ENCODE measurements at regions not wholly inside any gene's neighbourhood (a gene's known extent, or its start where the extent isn't known, plus 50 kb on each side); places are given as distances from the start of the nearest gene placed in this dataset.

GRCh38 chr12:60279221-60279620, 683.4 kb downstream of the SLC16A7 start:
- Histone ChIP-seq H3K9me3 (ENCODE audit: control insufficient read depth, insufficient read depth, low read depth, low read length) (no peaks in the 10 kb centered on the region), H3K9ac (ENCODE audit: insufficient read depth, low read length) (no peak overlapping the region), H3K27me3 (ENCODE audit: control insufficient read depth, insufficient read depth, low read length) (no peaks in the 10 kb centered on the region), H3K4me1 (ENCODE audit: control insufficient read depth, extremely low read depth, insufficient read depth, low read length) (no peaks in the 10 kb centered on the region), H3K36me3 (ENCODE audit: control insufficient read depth, insufficient read depth, low read length) (no peaks in the 10 kb centered on the region), H2AFZ (ENCODE audit: low read length) (peak overlapping the region; percentile 21), H3K79me2 (ENCODE audit: control insufficient read depth, insufficient read depth, low read length) (no peaks in the 10 kb centered on the region), H3K27ac (ENCODE audit: insufficient read depth, low read length) (no peak overlapping the region), H4K20me1 (ENCODE audit: control insufficient read depth, extremely low read depth, insufficient read depth, low read length) (no peaks in the 10 kb centered on the region), H3K4me3 (replicated peaks in 1 of 4; ENCODE audit: control extremely low read depth in 1 of 4, insufficient read depth in 1 of 4, low read depth in 3 of 4, low read length in 4 of 4) (no peak overlapping the region), H3K4me2 (ENCODE audit: extremely low read depth, insufficient read depth, low read length) (no peak overlapping the region)
- TF ChIP-seq CTCF (conservative IDR thresholded peaks at IDR 0.05 in 1 of 2, IDR thresholded peaks at IDR 0.05 in 1 of 2; ENCODE audit: low read depth in 1 of 2, low read length in 2 of 2) (no peak), EZH2 (IDR thresholded peaks at IDR 0.05; ENCODE audit: low read length, missing control alignments) (no peak)
- peak; percentile 38 to 55 for DNase-seq (ENCODE audit: low read depth in 2 of 2)

- Histone ChIP-seq H3K4me3 (replicated peaks in 1 of 4; ENCODE audit: control extremely low read depth in 1 of 4, insufficient read depth in 1 of 4, low read depth in 3 of 4, low read length in 4 of 4) (no peak overlapping the region), H3K9me3 (ENCODE audit: control insufficient read depth, insufficient read depth, low read depth, low read length) (no peaks in the 10 kb centered on the region), H3K4me1 (ENCODE audit: control insufficient read depth, extremely low read depth, insufficient read depth, low read length) (no peaks in the 10 kb centered on the region), H2AFZ (ENCODE audit: low read length) (no peak overlapping the region), H3K9ac (ENCODE audit: insufficient read depth, low read length) (no peak overlapping the region), H4K20me1 (ENCODE audit: control insufficient read depth, extremely low read depth, insufficient read depth, low read length) (no peaks in the 10 kb centered on the region), H3K36me3 (ENCODE audit: control insufficient read depth, insufficient read depth, low read length) (no peaks in the 10 kb centered on the region), H3K4me2 (ENCODE audit: extremely low read depth, insufficient read depth, low read length) (no peak overlapping the region), H3K27ac (ENCODE audit: insufficient read depth, low read length) (no peak overlapping the region), H3K27me3 (ENCODE audit: control insufficient read depth, insufficient read depth, low read length) (no peaks in the 10 kb centered on the region), H3K79me2 (ENCODE audit: control insufficient read depth, insufficient read depth, low read length) (no peaks in the 10 kb centered on the region)
- no peak for DNase-seq (ENCODE audit: low read depth in 2 of 2)
- TF ChIP-seq EZH2 (IDR thresholded peaks at IDR 0.05; ENCODE audit: low read length, missing control alignments) (no peak), CTCF (conservative IDR thresholded peaks at IDR 0.05 in 1 of 2, IDR thresholded peaks at IDR 0.05 in 1 of 2; ENCODE audit: low read depth in 1 of 2, low read length in 2 of 2) (no peak)
Observed at GRCh38 chr12:60281522-60281921, 685.7 kb downstream of the SLC16A7 start.

GRCh38 chr12:60290532-60290931, 694.7 kb downstream of the SLC16A7 start:
- Histone ChIP-seq H3K4me1 (ENCODE audit: control insufficient read depth, extremely low read depth, insufficient read depth, low read length) (no peaks in the 10 kb centered on the region), H3K4me3 (replicated peaks in 1 of 4; ENCODE audit: control extremely low read depth in 1 of 4, insufficient read depth in 1 of 4, low read depth in 3 of 4, low read length in 4 of 4) (no peak overlapping the region), H3K36me3 (ENCODE audit: control insufficient read depth, insufficient read depth, low read length) (no peaks in the 10 kb centered on the region), H3K79me2 (ENCODE audit: control insufficient read depth, insufficient read depth, low read length) (no peaks in the 10 kb centered on the region), H3K9ac (ENCODE audit: insufficient read depth, low read length) (no peak overlapping the region), H2AFZ (ENCODE audit: low read length) (no peak overlapping the region), H3K27me3 (ENCODE audit: control insufficient read depth, insufficient read depth, low read length) (no peaks in the 10 kb centered on the region), H3K4me2 (ENCODE audit: extremely low read depth, insufficient read depth, low read length) (no peak overlapping the region), H4K20me1 (ENCODE audit: control insufficient read depth, extremely low read depth, insufficient read depth, low read length) (no peaks in the 10 kb centered on the region), H3K27ac (ENCODE audit: insufficient read depth, low read length) (no peak overlapping the region), H3K9me3 (ENCODE audit: control insufficient read depth, insufficient read depth, low read depth, low read length) (no peaks in the 10 kb centered on the region)
- no peak for TF ChIP-seq CTCF (conservative IDR thresholded peaks at IDR 0.05 in 1 of 2, IDR thresholded peaks at IDR 0.05 in 1 of 2; ENCODE audit: low read depth in 1 of 2, low read length in 2 of 2)
- no peak for TF ChIP-seq EZH2 (IDR thresholded peaks at IDR 0.05; ENCODE audit: low read length, missing control alignments)
- DNase-seq (ENCODE audit: low read depth in 2 of 2), result no peak

Data from fibroblast of lung (primary cell).